HG02884 (cell line): ENCODE measurements at regions not wholly inside any gene's neighbourhood (a gene's known extent, or its start where the extent isn't known, plus 50 kb on each side); places are given as distances from the start of the nearest gene placed in this dataset.
"Not testable (repeated sequence)": the region's sequence is repeated elsewhere in the genome, so short reads cannot be mapped to it uniquely, and the experiment has no call there.

Experiments
- ATAC-seq: cut with Tn5 transposase; IDR thresholded peaks from one replicate; pipeline ENCODE4 v1.9.1; 2021; ENCODE audit warnings: mild to moderate bottlenecking, moderate library complexity; ENCODE audit not compliant: unreplicated experiment

GRCh38 chr5:92380069-92380770 lies 997.1 kb upstream of the ARRDC3 start:
- ATAC-seq = no peak

- no peak for ATAC-seq
These were observed 996.0 kb upstream of the ARRDC3 start for GRCh38 chr5:92378966-92379611.

GRCh38 chr5:92374859-92375258 lies 991.7 kb upstream of the ARRDC3 start:
- no peak for ATAC-seq

GRCh38 chr5:92372766-92373165 lies 989.6 kb upstream of the ARRDC3 start:
- ATAC-seq = no peak

- ATAC-seq = no peak
These were observed 988.7 kb upstream of the ARRDC3 start for GRCh38 chr5:92371889-92372235.

GRCh38 chr5:92371171-92371888 lies 988.2 kb upstream of the ARRDC3 start:
- ATAC-seq = no peak

- ATAC-seq = no peak
These were observed 986.9 kb upstream of the ARRDC3 start for GRCh38 chr5:92370032-92370431.

- no peak for ATAC-seq
These were observed 986.5 kb upstream of the ARRDC3 start for GRCh38 chr5:92369587-92369986.

- ATAC-seq = no peak
These were observed 982.0 kb upstream of the ARRDC3 start for GRCh38 chr5:92364986-92365550.

- ATAC-seq = no peak
These were observed 970.3 kb upstream of the ARRDC3 start for GRCh38 chr5:92353107-92354030.

- ATAC-seq = no peak
These were observed 954.7 kb upstream of the ARRDC3 start for GRCh38 chr5:92337772-92338234.

- no peak for ATAC-seq
These were observed 948.9 kb upstream of the ARRDC3 start for GRCh38 chr5:92332039-92332438.

GRCh38 chr5:92330365-92330764 lies 947.2 kb upstream of the ARRDC3 start:
- no peak for ATAC-seq

GRCh38 chr5:92329759-92330158 lies 946.6 kb upstream of the ARRDC3 start:
- no peak for ATAC-seq

GRCh38 chr5:92328584-92329259 lies 945.6 kb upstream of the ARRDC3 start:
- no peak for ATAC-seq

- ATAC-seq = no peak
These were observed 937.3 kb upstream of the ARRDC3 start for GRCh38 chr5:92320446-92320845.

GRCh38 chr5:92313385-92313784 lies 930.3 kb upstream of the ARRDC3 start:
- no peak for ATAC-seq

GRCh38 chr5:92309336-92309991 lies 926.3 kb upstream of the ARRDC3 start:
- ATAC-seq = peak; percentile 53

- ATAC-seq = no peak
These were observed 925.6 kb upstream of the ARRDC3 start for GRCh38 chr5:92308679-92309078.

- not testable (repeated sequence) for ATAC-seq
These were observed 919.2 kb upstream of the ARRDC3 start for GRCh38 chr5:92302356-92302755.
